Ishikawa (cell line): ENCODE measurements at regions not wholly inside any gene's neighbourhood (a gene's known extent, or its start where the extent isn't known, plus 50 kb on each side); places are given as distances from the start of the nearest gene placed in this dataset.

ENCODE experiments used
- CEBPB ChIP-seq: IDR thresholded peaks from 2 replicates; pipeline ENCODE4 v1.6.1; 2012
- CREB1 ChIP-seq: IDR thresholded peaks from 2 replicates; pipeline ENCODE4 v1.6.1; 2012; ENCODE audit warnings: low read depth
- EGR1 ChIP-seq: IDR thresholded peaks from 2 replicates; pipeline ENCODE4 v1.6.1; 2012
- EP300 ChIP-seq: IDR thresholded peaks from 2 replicates; pipeline ENCODE4 v1.6.1; 2012; ENCODE audit warnings: borderline replicate concordance
- FOXM1 ChIP-seq: IDR thresholded peaks from 2 replicates; pipeline ENCODE4 v1.6.1; 2012; ENCODE audit warnings: low read depth, borderline replicate concordance
- NFIC ChIP-seq: IDR thresholded peaks from 2 replicates; pipeline ENCODE4 v1.6.1; 2012
- RAD21 ChIP-seq: IDR thresholded peaks from 2 replicates; pipeline ENCODE4 v1.6.1; 2012; ENCODE audit warnings: low read depth
- REST ChIP-seq: IDR thresholded peaks from 2 replicates; pipeline ENCODE4 v1.6.1; 2012; ENCODE audit warnings: low read depth, mild to moderate bottlenecking
- TAF1 ChIP-seq: IDR thresholded peaks from 2 replicates; pipeline ENCODE4 v1.6.1; 2012; ENCODE audit warnings: low read depth, mild to moderate bottlenecking
- TCF12 ChIP-seq: IDR thresholded peaks from 2 replicates; pipeline ENCODE4 v1.6.1; 2012; ENCODE audit warnings: low read depth
- TEAD4 ChIP-seq: IDR thresholded peaks from 2 replicates; pipeline ENCODE4 v1.6.1; 2012
- YY1 ChIP-seq: IDR thresholded peaks from 2 replicates; pipeline ENCODE4 v1.6.1; 2012; ENCODE audit warnings: low read depth
- ZBTB7A ChIP-seq: IDR thresholded peaks from 2 replicates; pipeline ENCODE4 v1.6.1; 2012; ENCODE audit warnings: low read depth
- TF ChIP-seq, protein P1 (sequence below): IDR thresholded peaks from 2 replicates; pipeline ENCODE4 v1.6.1; 2012
- TF ChIP-seq, protein P2 (sequence below): IDR thresholded peaks from 2 replicates; pipeline ENCODE4 v1.6.1; 2012

- TF ChIP-seq NFIC (no peak), TCF12 (no peak), CREB1 (no peak), ZBTB7A (no peak), EGR1 (no peak), REST (no peak), CEBPB (no peak), FOXM1 (no peak), TAF1 (no peak), EP300 (no peak), TEAD4 (no peak), YY1 (no peak), RAD21 (no peak)
- TF ChIP-seq, protein P1, sequence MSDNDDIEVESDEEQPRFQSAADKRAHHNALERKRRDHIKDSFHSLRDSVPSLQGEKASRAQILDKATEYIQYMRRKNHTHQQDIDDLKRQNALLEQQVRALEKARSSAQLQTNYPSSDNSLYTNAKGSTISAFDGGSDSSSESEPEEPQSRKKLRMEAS: no peak
- TF ChIP-seq, protein P2, sequence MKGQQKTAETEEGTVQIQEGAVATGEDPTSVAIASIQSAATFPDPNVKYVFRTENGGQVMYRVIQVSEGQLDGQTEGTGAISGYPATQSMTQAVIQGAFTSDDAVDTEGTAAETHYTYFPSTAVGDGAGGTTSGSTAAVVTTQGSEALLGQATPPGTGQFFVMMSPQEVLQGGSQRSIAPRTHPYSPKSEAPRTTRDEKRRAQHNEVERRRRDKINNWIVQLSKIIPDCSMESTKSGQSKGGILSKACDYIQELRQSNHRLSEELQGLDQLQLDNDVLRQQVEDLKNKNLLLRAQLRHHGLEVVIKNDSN: no peak
These were observed 356.4 kb upstream of the PRICKLE1 start for GRCh38 chr12:42945927-42946326.

- TF ChIP-seq TCF12 (no peak), REST (no peak), FOXM1 (no peak), ZBTB7A (no peak), EGR1 (no peak)
These were observed 355.0 kb upstream of the PRICKLE1 start for GRCh38 chr12:42944516-42944915.

GRCh38 chr12:42936991-42937390, 347.4 kb upstream of the PRICKLE1 start:
- TF ChIP-seq EGR1: no peak
- TF ChIP-seq CREB1: no peak
- no peak for TF ChIP-seq YY1
- TF ChIP-seq, protein P1: no peak
- TF ChIP-seq TCF12: no peak
- TF ChIP-seq TEAD4: no peak
- TF ChIP-seq CEBPB: no peak
- TF ChIP-seq ZBTB7A: no peak
- no peak for TF ChIP-seq TAF1
- TF ChIP-seq, protein P2: no peak
- TF ChIP-seq NFIC: no peak
- TF ChIP-seq FOXM1: no peak
- TF ChIP-seq RAD21: no peak
- no peak for TF ChIP-seq EP300
- TF ChIP-seq REST: no peak

GRCh38 chr12:42936260-42936659, 346.7 kb upstream of the PRICKLE1 start:
- TF ChIP-seq NFIC (no peak), TAF1 (no peak), ZBTB7A (no peak), YY1 (no peak), FOXM1 (no peak), TEAD4 (no peak), RAD21 (no peak), CREB1 (no peak), TCF12 (no peak), EP300 (no peak), EGR1 (no peak), REST (no peak)
- TF ChIP-seq, protein P2: no peak
- TF ChIP-seq, protein P1: no peak
